MCF 10A (cell line): ENCODE measurements at regions not wholly inside any gene's neighbourhood (a gene's known extent, or its start where the extent isn't known, plus 50 kb on each side); places are given as distances from the start of the nearest gene placed in this dataset.

ENCODE experiments used
- BruUV-seq: library from RNA; stranded (reverse); fragments of 400-500 nt; replicated peaks from 2 replicates; lab custom pipeline; 2021; lab: Mats Ljungman, UMichigan
- CTCF ChIA-PET: fragments of 300-600 bp; sonication (Branson Sonifier 250); formaldehyde crosslinking; extraction: SDS; loops from one replicate; lab custom pipeline; 2021; ENCODE audit warnings: antibody characterized with exemption, inconsistent platforms; lab: Yijun Ruan, JAX
- POLR2A ChIA-PET: fragments of 300-600, 350-650 bp; sonication (Branson Sonifier 250); formaldehyde crosslinking; extraction: SDS; loops from one replicate; lab custom pipeline; 2020; ENCODE audit warnings: antibody characterized with exemption, inconsistent platforms; lab: Yijun Ruan, JAX
- DNase-seq: peaks from one replicate; pipeline ENCODE4 v3.0.0-alpha.2; 2018; ENCODE audit not compliant: unreplicated experiment
- H3K27ac Mint-ChIP-seq: one replicate; pipeline ENCODE4 v1.8.0; 2022; ENCODE audit warnings: mild to moderate bottlenecking, low read depth, mixed read lengths; ENCODE audit not compliant: unreplicated experiment
- H3K27me3 Mint-ChIP-seq: one replicate; pipeline ENCODE4 v1.8.0; 2022; ENCODE audit warnings: mixed read lengths; ENCODE audit not compliant: insufficient read depth, unreplicated experiment
- H3K36me3 Mint-ChIP-seq: one replicate; pipeline ENCODE4 v1.8.0; 2022; ENCODE audit warnings: mild to moderate bottlenecking, moderate library complexity, mixed read lengths; ENCODE audit not compliant: insufficient read depth, unreplicated experiment
- H3K4me1 Mint-ChIP-seq: one replicate; pipeline ENCODE4 v1.8.0; 2022; ENCODE audit warnings: mixed read lengths; ENCODE audit not compliant: insufficient read depth, unreplicated experiment
- H3K4me3 Mint-ChIP-seq: one replicate; pipeline ENCODE4 v1.8.0; 2022; ENCODE audit warnings: mild to moderate bottlenecking, moderate library complexity, mixed read lengths; ENCODE audit not compliant: unreplicated experiment
- H3K9me3 Mint-ChIP-seq: one replicate; pipeline ENCODE4 v1.8.0; 2022; ENCODE audit warnings: mixed read lengths; ENCODE audit not compliant: unreplicated experiment
- intact Hi-C: fragments of 100-400 bp; cut with micrococcal nuclease; formaldehyde crosslinking; loops from 2 replicates; pipeline ENCODE4 v1.14.1; 2022
- TF ChIP-seq, protein P1 (sequence below): fragments of 200-600 bp; IDR thresholded peaks from one replicate; pipeline ENCODE4 v1.8.0; 2022; ENCODE audit warnings: antibody characterized with exemption, mild to moderate bottlenecking; ENCODE audit not compliant: unreplicated experiment

DNA sequence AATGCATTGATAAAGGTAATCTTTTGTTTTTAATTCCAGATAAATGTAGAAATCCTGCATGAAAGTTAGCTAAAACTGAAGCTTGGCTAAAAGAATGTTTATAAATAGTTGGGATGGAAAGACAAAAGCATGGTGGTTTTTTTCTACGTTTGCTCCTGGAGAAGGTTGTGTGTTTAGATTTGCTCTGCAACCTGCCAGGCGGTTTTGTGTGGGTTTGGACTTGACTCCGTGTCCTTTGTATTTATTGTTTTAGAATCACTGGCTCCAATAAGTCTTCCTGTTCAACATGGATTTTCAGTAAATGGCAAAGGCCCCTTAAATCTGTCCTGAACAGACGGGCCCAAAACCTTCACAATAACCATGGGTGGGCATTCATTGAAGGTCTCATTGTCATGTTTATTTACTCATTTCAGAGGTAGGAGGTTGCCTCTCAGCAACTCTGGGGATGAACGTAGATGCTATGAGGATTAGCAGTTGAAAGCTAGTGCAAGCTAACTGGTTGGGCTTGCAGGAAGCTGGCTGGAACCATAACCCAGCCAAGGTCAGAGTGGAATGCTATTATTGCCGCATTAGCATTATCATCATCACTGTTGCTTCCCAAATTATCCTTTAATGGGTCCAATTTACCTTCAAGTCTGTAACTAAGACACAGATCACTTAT is 60.6 kb upstream of the ADAMTS9 start:
- Mint-ChIP-seq H3K4me3 (no peak overlapping the region), H3K27me3 (no peaks in the 10 kb centered on the region), H3K4me1 (no peaks in the 10 kb centered on the region), H3K27ac (no peak overlapping the region), H3K9me3 (no peaks in the 10 kb centered on the region), H3K36me3 (no peaks in the 10 kb centered on the region)
- DNase-seq = no peak
- intact Hi-C loops = no loop called here
- ChIA-PET CTCF (interaction anchor here (0.9 to 1.1 kb wide), 2 partner anchors 74 to 927 kb away, joined by 4 read pairs; no protein-coding TSS in a partner anchor), POLR2A (no interaction called here)
- no TSS peak for BruUV-seq
- TF ChIP-seq, protein P1, sequence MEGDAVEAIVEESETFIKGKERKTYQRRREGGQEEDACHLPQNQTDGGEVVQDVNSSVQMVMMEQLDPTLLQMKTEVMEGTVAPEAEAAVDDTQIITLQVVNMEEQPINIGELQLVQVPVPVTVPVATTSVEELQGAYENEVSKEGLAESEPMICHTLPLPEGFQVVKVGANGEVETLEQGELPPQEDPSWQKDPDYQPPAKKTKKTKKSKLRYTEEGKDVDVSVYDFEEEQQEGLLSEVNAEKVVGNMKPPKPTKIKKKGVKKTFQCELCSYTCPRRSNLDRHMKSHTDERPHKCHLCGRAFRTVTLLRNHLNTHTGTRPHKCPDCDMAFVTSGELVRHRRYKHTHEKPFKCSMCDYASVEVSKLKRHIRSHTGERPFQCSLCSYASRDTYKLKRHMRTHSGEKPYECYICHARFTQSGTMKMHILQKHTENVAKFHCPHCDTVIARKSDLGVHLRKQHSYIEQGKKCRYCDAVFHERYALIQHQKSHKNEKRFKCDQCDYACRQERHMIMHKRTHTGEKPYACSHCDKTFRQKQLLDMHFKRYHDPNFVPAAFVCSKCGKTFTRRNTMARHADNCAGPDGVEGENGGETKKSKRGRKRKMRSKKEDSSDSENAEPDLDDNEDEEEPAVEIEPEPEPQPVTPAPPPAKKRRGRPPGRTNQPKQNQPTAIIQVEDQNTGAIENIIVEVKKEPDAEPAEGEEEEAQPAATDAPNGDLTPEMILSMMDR = no peak

DNA sequence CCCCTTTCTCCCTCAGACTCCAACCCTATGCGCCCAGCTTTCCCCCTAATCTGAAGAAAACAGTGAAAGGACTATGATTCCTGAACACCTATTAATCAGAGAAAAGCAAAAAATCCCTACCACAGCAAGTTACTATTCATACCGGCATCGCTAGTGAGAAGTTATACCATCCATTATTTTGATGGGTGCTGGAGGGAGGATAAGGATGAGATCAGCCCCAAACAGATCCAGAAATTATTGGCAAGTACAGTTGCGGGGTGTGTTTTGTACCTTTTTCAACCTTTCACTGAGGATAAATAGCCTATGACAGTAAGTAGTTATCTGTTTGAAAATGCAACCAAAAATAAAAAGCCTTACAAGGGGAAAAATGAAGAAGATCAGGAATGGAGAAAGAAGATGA is 59.9 kb upstream of the ADAMTS9 start:
- Mint-ChIP-seq H3K27ac (no peak overlapping the region), H3K27me3 (no peaks in the 10 kb centered on the region), H3K9me3 (no peaks in the 10 kb centered on the region), H3K4me1 (no peaks in the 10 kb centered on the region), H3K36me3 (no peaks in the 10 kb centered on the region), H3K4me3 (no peak overlapping the region)
- POLR2A ChIA-PET = no interaction called here
- intact Hi-C loops = no loop called here
- no peak for DNase-seq
- TF ChIP-seq, protein P1 = no peak
- CTCF ChIA-PET = interaction anchor here (0.9 kb wide), 1 partner anchor 928 kb away, joined by 4 read pairs; no protein-coding TSS in a partner anchor
- BruUV-seq = no TSS peak

DNA sequence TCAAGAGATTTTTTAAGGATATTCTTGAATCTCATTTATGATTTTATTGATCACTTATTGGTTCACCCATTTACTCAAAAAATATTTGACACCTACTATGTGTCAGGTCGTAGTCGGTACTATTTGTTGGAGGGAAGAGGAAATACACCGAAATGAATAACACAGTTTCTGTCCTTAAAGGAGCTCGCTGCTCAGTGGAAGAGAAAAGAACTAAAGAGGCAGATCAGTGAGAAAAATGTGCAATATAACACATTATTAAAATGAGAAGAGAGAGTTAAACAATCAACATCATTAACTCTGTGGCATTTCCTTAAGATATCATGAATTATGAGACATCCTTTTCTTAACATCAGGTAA is 56.1 kb upstream of the ADAMTS9 start:
- ChIA-PET POLR2A (no interaction called here), CTCF (interaction anchor here (0.6 kb wide), 2 partner anchors 26 to 242 kb away, joined by 3 read pairs; no protein-coding TSS in a partner anchor)
- Mint-ChIP-seq H3K4me3 (no peak overlapping the region), H3K36me3 (no peaks in the 10 kb centered on the region), H3K9me3 (no peaks in the 10 kb centered on the region), H3K27me3 (no peaks in the 10 kb centered on the region), H3K27ac (no peak overlapping the region), H3K4me1 (no peaks in the 10 kb centered on the region)
- intact Hi-C loops = no loop called here
- BruUV-seq = no TSS peak
- DNase-seq = no peak
- TF ChIP-seq, protein P1 = no peak

- no TSS peak for BruUV-seq
- no peak overlapping the region for H3K4me3 Mint-ChIP-seq
- H3K4me1 Mint-ChIP-seq = no peaks in the 10 kb centered on the region
- ChIA-PET CTCF (interaction anchor here (0.6 kb wide), 1 partner anchor 27 kb away, joined by 3 read pairs; no protein-coding TSS in a partner anchor), POLR2A (no interaction called here)
- H3K27me3 Mint-ChIP-seq = no peaks in the 10 kb centered on the region
- H3K27ac Mint-ChIP-seq = no peak overlapping the region
- no peaks in the 10 kb centered on the region for H3K36me3 Mint-ChIP-seq
- intact Hi-C loops = no loop called here
- H3K9me3 Mint-ChIP-seq = no peaks in the 10 kb centered on the region
- TF ChIP-seq, protein P1 = no peak
- DNase-seq = no peak
Observed at GRCh38 chr3:64743156-64743886, 55.5 kb upstream of the ADAMTS9 start.
